ENCODE measurements at regions not wholly inside any gene's neighbourhood (a gene's known extent, or its start where the extent isn't known, plus 50 kb on each side); places are given as distances from the start of the nearest gene placed in this dataset.

DNA sequence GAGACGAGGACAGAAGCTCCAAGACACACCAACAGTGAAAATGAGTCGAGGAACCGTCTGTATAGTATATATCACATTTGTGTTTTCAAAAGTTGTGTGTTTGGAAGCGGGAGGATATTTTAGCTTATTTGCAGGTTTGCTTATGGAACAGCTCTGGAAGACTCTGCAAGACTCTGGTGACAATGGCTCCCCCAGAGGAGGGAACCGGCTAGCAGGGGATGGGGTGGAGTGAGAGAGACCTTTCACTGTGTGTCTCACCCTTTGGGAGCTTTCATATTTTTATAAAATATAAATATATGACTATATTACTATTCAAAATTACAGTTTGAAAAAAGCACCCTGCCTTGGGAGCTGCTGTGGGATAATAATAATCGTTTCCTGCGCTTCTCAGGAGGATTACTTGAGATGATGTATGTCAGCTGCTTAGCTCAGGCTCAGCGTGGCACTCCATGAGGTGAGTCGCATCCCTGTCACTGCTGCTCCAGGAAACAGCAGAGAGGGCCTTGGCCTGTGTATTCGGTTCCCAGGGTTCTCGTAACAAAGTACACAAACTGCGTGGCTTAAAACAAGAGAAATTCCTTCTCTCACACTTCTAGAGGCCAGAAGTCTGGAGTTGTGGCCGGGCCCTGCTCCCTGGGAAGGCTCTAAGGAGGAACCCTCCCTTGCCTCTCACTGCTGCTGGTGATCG is 183.9 kb downstream of the FAM43A start:
- TF ChIP-seq EZH2 (IDR thresholded peaks at IDR 0.05; ENCODE audit: borderline replicate concordance, low read depth, low read length, severe bottlenecking), result no peak
- TF ChIP-seq, protein P1, sequence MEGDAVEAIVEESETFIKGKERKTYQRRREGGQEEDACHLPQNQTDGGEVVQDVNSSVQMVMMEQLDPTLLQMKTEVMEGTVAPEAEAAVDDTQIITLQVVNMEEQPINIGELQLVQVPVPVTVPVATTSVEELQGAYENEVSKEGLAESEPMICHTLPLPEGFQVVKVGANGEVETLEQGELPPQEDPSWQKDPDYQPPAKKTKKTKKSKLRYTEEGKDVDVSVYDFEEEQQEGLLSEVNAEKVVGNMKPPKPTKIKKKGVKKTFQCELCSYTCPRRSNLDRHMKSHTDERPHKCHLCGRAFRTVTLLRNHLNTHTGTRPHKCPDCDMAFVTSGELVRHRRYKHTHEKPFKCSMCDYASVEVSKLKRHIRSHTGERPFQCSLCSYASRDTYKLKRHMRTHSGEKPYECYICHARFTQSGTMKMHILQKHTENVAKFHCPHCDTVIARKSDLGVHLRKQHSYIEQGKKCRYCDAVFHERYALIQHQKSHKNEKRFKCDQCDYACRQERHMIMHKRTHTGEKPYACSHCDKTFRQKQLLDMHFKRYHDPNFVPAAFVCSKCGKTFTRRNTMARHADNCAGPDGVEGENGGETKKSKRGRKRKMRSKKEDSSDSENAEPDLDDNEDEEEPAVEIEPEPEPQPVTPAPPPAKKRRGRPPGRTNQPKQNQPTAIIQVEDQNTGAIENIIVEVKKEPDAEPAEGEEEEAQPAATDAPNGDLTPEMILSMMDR (IDR thresholded peaks at IDR 0.05; ENCODE audit: borderline replicate concordance, extremely low read depth, low read length, poor library complexity, severe bottlenecking), result no peak
